NCI-H524 (cell line): ENCODE measurements at regions not wholly inside any gene's neighbourhood (a gene's known extent, or its start where the extent isn't known, plus 50 kb on each side); places are given as distances from the start of the nearest gene placed in this dataset.

ENCODE experiments used
- DNase-seq, 2 experiments: peaks; one replicate each; lab custom pipeline; 2025; lab: John Stamatoyannopoulos, UW

DNA sequence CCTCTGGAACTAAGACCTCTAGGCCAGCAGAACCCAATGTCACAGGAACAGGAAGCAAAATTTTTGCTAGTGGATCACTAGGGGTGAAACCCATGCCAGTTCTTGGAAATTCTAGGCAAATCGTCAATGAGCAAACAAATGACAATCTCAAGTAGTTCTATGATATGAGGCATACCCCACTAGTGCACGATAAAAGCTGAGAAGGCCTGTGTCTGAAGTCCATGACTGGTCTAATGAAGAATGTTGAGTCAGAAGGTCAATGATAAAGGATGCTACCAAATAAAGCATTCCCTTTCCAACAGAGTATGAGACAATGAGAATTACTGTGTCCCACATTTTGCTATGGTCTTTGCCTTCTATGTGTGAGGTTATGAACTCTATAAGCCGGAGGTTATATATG lies 149.4 kb upstream of the NOX3 start:
- DNase-seq, result no peak

- no peak for DNase-seq
Measured at GRCh38 chr6:155599561-155599960, 143.9 kb upstream of the NOX3 start.

DNA sequence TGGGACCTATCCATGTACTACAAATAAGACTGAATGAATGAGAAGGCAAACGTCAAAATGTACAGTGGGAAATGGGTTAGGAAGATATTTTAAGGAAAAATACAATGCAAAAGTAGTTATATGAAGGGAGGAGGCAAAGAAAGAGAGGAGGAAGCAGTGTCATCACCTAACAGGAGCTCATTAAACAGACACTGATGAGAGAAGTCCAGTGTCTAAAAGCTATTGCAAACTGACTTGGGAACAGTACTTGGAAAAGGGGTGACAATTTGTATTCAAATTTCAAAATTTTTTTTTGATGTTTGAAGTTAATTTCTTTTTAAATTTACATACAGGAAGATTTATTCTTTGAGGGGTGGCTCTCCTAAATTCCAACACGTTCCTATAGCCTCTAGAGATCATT lies 143.5 kb upstream of the NOX3 start:
- no peak for DNase-seq

DNA sequence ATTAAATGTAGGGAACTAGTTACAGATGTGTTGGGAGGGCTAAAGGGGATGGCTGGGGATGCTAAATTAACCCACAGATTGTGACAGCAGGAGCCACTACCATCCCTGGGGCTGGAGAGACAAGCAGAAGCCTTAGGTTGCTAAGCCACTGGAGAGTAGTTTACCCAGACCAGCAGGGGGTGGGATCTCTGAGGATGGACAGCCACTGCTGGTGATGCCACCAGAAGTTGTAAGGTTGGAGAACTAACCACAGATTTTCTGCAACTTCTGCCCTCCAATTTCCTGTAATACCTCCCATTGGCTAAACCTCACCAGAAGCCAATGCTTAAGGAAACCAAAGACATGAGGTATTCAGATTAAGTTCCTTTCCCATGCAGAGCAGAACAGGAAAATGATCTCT lies 139.6 kb upstream of the NOX3 start:
- no peak for DNase-seq

DNA sequence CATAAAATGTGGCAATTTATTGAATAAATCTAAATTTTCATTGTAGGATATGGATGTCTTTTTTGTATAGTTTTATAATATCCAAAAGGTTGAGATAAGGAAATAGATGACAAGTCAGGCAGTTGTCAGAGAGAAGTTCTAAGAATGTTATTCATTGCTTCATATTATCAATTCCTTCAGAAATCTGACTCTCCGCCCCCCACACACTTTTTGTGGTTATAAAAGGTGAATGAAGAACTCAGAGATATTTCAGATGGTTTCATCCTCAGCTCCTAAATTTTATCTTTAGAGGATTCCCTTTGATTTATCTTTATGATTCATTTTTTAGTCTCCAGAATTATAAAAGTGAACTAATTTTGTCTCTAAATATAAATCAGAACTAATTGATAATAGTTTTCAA lies 136.1 kb upstream of the NOX3 start:
- no peak for DNase-seq

- no peak for DNase-seq
Measured at GRCh38 chr6:155589190-155589589, 133.6 kb upstream of the NOX3 start.

- DNase-seq, result no peak
Measured at GRCh38 chr6:155587817-155588216, 132.2 kb upstream of the NOX3 start.

DNA sequence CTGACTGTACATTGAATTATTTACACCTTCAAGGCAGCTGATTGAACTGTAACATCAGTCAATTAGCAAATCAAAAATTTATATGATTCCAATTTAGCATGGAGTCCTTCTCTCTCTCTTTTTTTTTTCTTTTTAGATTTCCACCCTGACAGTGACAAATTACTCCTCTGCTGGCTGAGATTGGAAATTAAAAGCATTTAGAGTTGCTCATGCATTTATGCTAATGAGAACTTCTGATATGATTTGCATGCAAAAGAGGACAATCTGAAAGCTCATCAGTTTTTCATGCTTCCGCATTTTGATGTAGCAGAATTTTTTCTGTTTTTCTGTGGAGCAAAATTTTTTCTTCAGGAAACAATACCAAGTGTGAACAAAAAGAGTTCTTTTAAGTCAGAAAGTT lies 130.5 kb upstream of the NOX3 start:
- no peak for DNase-seq

DNA sequence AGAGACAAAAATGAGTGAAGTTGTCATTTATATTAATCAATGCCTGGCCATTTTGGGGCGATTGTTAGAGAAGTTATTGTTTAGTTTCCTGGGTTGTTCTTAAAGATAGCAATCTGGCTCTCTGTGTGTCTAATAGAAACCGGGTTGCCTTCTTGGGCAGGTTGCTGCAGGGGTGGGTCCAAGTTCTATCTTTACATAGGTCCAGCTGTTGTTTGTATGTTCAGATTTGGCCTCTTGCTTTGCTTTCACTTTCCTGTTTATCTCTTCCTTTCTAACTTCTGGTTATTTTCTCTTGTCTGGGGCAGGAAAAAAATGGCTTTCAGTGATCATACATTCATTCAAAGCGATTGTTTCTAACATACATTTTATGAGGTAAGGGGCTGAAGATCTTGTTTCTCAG lies 128.4 kb upstream of the NOX3 start:
- no peak for DNase-seq

GRCh38 chr6:155582016-155582991 lies 126.7 kb upstream of the NOX3 start:
- DNase-seq, result no peak

DNA sequence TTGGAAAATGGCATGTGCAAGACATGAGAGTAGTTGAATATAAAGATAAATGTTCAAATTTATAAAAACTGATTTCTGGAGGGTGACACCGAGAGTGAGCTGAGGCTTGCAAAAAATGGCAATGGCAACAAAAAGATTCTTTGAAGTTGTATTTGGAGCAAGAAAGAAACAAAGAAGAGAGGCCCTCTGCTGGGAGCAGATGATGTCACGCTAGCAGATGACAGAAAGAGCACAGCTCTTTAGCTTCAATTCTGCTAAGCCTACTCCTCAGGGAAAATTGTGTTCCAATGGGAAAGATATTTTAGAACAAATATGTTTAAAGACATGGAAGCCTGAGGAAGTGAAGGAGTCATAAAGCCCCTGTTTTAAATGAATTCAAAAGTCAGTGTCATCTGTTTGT lies 125.3 kb upstream of the NOX3 start:
- DNase-seq, result no peak

GRCh38 chr6:155578251-155578650 lies 122.6 kb upstream of the NOX3 start:
- no peak for DNase-seq

DNA sequence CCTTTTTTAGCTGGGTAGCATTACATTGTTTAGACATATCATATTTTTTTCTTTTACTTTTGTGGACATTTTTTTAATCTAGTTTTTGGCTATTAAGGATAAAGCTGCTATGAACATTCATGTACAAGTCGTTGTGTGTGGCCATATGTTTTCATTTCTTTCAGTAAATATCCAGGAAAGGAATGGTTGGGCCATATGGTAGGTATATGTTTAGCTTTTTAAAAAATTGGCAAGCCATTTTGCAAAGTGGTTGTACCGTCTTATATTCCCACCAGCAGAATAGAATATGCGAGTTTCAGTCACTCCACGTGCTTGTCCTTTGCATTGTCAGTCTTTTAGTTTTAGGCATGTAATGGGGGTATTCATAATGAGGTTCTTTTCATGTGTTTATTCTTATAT lies 106.3 kb upstream of the NOX3 start:
- DNase-seq, result peak in 1 of 2 experiments; percentile 29

- DNase-seq, result no peak
Measured at GRCh38 chr6:155561257-155561965, 105.8 kb upstream of the NOX3 start.

GRCh38 chr6:155549928-155550327 lies 94.3 kb upstream of the NOX3 start:
- DNase-seq, result no peak

DNA sequence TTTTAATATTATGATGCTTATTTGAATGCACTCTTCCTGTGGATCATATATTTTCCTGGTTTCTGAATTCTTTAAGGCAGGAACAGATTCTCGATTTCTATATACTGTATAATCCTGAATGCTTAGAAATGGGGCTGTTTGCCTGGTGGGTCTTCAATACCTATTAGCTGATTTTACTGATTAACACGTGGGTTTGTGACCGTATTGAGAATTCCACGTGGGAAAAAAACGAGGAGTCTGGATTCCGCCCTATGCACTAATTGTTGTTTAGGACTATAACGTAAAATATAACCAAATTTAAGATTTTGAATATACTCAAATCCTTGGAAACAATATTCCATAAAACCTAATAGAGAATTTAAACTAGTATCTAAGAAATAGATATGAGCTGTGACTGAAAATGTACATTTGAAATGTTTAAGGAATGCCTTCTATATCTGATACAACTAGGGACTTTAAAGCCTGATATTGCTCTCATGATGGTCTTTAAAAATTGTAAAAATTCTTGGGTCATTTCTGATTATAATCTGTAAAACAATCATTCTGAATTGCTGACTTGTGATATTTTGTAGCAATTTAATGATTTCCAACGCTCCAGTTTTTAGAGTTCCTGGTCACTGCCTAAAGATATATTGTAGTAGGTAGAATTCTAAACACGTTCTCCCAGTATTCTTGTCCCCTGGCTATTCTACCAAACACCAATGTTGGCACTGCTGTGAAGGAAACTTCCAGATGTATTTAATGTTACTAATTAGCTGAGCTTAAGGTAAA lies 93.6 kb upstream of the NOX3 start:
- no peak for DNase-seq

- DNase-seq, result no peak
Measured at GRCh38 chr6:155548576-155548975, 92.9 kb upstream of the NOX3 start.

DNA sequence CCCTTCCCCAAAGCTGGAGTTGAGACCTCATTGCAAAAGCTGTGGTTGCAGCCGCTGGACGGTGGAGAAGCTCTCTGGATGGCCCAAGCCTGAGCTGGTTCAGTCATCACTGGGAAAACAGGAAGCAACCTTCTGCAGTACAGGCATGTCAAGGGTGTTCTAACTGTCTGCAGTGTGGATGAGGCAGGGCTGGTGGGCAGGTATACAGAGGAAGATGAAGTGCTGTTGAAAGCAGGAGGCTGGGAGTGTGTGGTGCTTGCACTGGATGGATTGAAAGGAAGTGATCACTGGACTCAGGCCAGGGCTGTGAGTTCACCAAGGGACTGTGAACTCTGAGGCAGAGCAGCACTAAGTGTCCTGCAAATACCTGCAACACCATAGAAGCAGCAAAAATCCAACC lies 89.0 kb upstream of the NOX3 start:
- DNase-seq, result no peak

- peak in 1 of 2 experiments; percentile 56 for DNase-seq
Measured at GRCh38 chr6:155543166-155543847, 87.7 kb upstream of the NOX3 start.

DNA sequence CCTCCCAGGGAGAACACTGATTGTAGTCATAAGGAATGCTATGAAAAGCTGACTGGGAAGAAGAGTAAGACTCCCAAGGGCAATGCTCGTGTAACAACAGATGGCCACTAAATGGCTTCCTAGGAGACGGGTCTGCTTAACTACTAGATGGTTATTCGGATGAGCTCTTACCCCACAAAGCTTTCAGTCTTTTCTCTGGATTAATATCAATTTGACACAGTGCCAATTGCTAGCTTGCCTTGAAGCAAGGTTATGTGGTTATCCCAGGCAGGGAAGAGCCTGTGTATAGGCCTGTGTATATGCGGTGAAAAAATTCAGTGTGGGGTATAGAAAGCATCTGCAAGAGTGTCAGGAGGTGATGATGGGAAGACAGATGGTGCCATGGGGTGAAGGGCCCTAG lies 86.4 kb upstream of the NOX3 start:
- DNase-seq, result peak; percentile 99 to 100

DNA sequence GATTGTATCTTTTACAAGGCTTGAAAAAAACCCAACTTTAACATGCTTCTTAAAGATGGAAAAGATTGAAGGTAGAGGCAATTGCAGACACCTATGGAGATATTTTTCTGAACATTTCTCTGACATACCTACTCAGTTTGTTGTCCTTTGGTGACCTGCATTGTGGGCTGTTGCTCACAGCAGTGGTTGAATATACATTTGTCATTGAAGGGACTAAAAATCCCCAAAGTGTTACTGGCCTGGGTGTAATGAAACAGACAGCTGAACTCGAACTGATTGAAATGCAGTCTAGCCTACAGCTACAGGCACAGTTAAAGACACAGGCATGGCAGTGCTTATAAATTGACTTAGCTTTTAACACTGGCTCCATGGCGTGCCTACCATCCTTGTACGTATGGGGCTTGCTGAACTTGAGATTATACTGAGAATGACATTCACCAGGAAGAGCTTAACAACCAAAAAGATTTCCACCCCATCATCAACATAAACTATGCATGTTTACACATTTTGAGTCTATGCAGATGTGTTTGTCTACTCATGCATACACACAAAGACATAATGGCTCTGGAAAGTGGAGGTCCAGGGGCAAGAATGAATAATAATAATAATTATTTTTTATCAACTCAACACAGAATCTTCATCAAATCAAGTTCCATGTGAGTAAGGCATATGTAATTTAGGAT lies 83.2 kb upstream of the NOX3 start:
- no peak for DNase-seq
